HG03354 (cell line): ENCODE measurements at regions not wholly inside any gene's neighbourhood (a gene's known extent, or its start where the extent isn't known, plus 50 kb on each side); places are given as distances from the start of the nearest gene placed in this dataset.
A peak's percentile ranks its signal among the peaks of the same experiment; 100 is the strongest.

Experiments used
- ATAC-seq: cut with Tn5 transposase; IDR thresholded peaks from one replicate; pipeline ENCODE4 v1.9.1; 2021; ENCODE audit warnings: mild to moderate bottlenecking; ENCODE audit not compliant: unreplicated experiment, poor library complexity, severe bottlenecking

- no peak for ATAC-seq
Observed at GRCh38 chrX:149282909-149283308, 222.2 kb downstream of the IDS start.

- ATAC-seq, result no peak
Observed at GRCh38 chrX:149280011-149280410, 225.1 kb downstream of the IDS start.

DNA sequence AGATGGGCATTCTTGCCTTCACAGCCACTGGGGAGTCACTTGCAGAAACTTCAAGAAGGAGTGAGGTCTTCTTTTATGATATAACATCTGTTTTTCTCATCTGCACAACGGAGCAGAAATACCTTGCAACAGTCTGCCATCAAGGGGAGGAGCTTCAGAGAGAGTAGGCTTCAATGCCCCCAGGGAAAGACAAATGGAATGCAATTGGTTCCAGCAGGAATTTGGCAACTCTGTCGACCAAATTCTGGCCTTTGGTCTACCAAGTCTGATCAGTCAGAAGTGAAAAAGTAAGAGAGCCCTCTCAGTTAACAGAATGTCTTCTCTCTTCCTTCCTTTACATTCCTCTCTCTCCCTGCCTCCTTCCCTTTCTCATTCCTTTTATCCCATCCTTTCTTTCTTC, 229.3 kb downstream of the IDS start:
- ATAC-seq, result no peak

DNA sequence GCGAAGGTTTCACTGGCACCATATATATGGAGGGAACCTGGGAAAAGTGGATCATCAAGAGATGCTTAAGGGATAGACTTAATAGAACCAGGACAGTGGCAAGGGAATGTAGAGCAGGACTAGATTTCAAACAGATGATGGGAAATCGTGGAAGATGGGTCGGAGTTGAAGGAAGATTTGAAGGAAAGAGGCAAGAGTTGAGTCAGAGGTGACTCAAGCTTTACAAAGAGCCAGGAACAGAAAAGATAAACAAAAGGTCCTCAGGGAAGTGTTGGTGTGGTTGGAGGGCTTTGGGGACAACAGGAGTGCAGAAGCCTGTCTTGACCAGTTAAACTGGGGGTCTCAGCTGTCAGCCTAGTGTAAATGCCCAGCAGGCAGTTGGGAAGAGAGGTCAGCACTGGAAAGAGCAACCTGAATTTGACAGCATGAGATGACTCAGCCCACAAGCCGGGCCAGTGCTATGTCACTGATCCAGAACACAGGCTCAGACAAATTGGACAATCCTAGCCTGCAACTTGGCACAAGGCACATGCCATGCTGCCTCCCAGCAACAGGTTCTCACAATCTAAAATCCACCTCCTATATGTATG, 230.5 kb downstream of the IDS start:
- no peak for ATAC-seq

GRCh38 chrX:149272690-149273463, 232.2 kb downstream of the IDS start:
- no peak for ATAC-seq

DNA sequence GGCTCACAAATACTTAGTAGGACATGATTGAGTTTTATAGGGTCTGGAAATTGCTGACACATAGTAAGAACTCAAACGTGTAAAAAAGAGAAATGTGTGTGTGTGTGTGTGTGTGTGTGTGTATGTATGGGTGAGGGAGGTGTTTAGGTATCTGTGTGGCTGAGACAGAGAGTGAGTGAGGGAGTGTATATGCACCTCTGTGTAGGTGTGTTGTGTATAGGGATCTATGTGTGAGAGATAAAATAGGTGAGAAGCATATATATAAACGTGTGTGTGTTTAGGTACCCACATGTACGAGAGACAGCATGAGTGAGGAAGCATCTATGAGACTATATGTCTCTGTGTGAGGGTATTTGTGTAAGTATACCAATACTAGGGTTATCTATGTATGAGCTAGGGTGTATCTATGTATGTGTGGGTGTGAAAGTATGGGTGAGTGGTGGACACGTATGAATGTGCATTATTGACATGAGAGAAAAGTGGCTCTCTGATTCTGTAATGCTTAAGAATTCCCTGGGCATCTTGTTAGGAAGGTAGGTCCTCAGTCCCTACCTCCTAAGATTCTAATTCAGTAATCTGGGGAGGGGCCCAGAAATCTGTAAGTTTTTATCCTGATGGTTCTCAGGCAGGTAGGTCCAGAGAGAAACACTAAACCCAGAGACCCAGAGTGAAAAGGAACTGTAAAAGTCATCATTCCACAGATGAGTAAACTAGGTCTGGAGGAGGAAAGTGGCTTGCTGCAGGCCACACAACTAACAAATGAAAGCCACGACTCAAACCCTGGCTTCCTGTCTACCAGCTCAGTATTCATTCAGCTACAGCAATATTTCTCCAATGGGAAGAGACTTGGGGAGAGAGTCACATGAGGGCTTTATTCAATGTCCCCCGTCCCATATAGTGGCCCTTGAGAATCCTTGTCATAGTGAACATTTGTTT, 237.0 kb downstream of the IDS start:
- peak; percentile 74 for ATAC-seq

DNA sequence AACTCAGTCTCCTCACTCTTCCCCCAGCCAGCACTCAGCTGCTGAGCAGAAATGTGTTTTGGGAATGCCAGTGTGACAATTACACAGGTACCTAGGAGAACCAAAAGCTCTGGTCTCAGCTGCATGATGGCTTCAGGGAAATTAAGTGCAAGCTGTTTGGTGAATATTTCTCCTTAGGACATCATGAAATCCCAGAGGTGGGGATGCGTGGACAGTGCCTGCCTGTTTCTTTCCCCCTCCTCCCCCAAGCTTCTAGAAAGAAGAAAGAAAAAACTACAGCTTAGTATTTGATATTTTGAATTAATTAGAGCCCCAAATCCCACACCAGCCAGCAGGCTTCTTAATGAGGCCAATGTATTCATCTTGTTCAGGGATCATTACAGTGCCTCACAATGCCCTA, 243.0 kb downstream of the IDS start:
- no peak for ATAC-seq

DNA sequence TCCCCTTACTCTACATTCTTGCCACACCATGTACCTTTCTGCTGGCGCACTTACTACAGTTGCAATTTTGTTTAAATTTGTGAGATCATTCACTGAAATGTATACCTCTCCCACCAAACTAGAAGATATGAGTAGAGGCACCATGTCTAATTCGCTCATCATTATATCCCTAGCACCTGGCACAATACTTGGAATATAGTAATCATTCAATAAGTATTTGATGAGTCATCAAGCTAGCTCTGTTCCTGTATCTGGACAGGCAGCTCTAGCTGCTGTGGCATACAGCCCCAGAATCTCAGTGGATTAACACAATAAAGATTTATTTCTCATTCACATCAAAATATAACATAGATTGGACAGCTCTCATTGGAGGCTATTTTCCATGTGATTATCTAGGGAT, 245.9 kb downstream of the IDS start:
- ATAC-seq, result no peak

GRCh38 chrX:149255860-149256259, 249.2 kb downstream of the IDS start:
- ATAC-seq, result no peak

DNA sequence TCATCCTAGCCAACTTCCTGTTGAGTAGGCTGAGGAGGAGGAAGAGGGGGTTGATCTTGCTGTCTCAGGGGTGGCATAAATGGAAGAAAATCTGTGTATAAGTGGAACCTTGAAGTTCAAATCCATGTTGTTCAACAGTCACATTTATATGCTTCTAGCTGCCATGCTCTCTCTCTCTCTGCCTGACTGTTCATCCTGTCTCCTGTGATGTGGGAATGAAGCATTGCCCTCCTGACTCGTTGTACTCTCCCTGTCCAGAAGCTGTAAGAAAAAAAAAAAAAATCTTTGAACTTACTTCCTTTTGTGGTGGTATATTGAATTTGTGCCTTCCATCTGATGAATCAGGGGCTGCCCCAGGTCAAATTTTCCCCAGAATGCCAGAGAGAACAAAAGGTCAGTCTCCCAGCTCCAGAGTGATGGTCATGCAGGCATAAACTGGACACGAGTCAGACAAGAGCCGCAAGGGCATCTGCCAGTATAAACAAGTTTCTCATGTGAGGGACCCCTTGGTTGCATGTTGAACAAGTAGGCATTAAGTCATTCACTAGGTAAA, 257.0 kb downstream of the IDS start:
- ATAC-seq, result no peak

DNA sequence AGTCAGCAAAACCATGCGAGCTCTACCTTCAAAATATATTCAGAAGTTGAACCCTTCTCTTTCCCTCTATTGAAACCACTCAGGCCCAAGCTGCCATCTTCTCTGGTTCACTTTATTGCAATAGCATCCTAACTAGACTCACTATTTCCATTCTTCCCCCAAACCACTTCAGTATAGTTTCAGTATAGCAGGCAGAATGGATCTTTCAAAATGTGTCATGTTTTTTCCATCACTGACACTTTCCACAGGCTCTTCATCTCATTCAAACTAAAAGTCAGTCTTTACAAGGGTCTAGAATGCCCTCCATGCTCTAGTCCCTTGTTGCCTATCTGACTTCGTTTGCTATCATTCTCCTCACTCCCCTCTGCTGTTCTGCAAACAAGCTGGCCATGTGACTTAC, 274.4 kb downstream of the IDS start:
- no peak for ATAC-seq

GRCh38 chrX:149223854-149224253, 281.3 kb downstream of the IDS start:
- no peak for ATAC-seq

DNA sequence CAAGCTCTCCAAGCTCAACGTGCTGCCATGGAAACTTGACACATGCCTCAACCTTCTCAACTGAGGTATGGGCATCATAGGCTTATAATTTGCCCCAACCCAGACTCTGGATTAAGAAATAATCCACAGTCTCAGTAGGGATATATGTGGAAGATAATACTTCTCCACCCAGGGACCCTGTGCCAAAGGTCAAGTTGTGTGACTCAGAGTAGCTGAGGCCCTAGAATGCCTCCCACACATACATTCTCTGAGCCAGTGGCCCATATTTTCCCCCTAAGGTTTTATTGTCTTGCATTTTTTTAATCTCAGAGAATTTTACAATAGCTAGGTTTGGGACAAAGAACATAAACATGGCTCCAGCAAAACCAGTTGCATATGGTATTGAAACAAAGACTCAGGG, 283.1 kb downstream of the IDS start:
- no peak for ATAC-seq

- ATAC-seq, result no peak
Observed at GRCh38 chrX:149221230-149221629, 283.9 kb downstream of the IDS start.

- no peak for ATAC-seq
Observed at GRCh38 chrX:149213264-149213663, 291.8 kb downstream of the IDS start.

DNA sequence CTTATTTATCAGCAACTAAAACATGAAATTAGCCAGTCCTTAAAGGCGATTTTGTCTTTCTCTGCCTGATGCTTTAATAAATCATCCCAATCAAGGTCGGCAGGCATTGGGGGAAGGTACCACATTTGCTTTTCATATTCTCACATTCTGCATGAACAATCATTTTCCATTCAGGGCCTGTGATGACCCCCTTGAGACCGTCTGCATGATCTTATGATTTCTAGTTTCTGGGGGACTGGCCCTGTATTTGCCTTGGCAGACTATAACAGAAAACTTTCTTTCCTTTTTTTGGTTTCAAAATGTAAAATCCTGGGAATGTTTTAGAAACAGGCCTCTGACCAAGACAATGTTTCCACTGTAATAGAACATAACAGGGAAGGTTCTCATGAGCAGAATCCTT, 296.8 kb downstream of the IDS start:
- ATAC-seq, result no peak

DNA sequence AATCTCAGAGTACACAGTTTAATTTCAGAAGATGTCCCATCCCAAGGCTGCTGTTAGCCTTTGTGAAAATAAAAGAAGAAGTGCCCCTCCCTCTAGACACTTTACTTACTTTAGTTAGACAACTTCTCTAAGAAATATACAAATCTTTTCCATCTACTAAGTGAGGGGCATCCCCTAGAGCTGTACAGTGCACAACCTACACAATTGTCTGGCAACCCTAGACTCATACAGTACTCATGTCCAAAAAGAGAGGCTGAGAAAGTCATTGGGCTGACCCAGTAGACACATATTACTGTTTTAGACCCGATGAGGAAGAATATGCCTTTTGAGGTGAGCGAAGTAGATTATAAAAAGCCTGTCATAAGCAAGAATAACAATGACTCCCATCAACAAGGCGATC, 297.6 kb downstream of the IDS start:
- ATAC-seq, result no peak

DNA sequence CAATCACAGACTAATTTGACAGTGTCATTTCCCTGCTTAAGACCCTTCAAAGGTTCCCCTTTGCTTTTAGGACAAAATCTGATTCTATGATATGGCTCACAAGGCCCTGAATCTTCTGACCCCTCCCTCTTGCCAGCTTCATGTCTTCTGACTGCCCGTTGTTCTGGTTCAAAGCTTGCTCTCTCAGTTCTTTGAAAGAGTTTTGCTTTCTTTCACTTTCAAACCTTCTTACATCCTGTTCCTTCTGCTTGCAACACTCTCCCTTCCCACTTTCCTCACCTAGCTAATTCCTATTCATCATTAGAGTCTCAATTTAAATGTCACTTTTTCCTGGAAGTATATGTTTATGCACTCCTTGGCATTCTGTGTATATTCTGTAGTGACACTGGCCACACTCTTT, 299.2 kb downstream of the IDS start:
- peak; percentile 64 for ATAC-seq

GRCh38 chrX:149205081-149205480, 300.0 kb downstream of the IDS start:
- no peak for ATAC-seq

- no peak for ATAC-seq
Observed at GRCh38 chrX:149199734-149200133, 305.4 kb downstream of the IDS start.
